ENCODE measurements at regions not wholly inside any gene's neighbourhood (a gene's known extent, or its start where the extent isn't known, plus 50 kb on each side); places are given as distances from the start of the nearest gene placed in this dataset.
"Not testable (repeated sequence)": the region's sequence is repeated elsewhere in the genome, so short reads cannot be mapped to it uniquely, and the experiment has no call there.

GRCh38 chr5:124888622-124889485, 142.4 kb upstream of the ZNF608 start:
- H3K36me3 ChIP-seq (ENCODE audit: control insufficient read depth in 4 of 4, insufficient read depth in 4 of 4, low read length in 4 of 4) = no peaks in the 10 kb centered on the region
- no peak overlapping the region for H3K4me3 ChIP-seq
- peaks cover 0 to 36% (median 15%) of the 10 kb centered on the region in 5 donors for H3K4me1 ChIP-seq (ENCODE audit: control insufficient read depth in 5 of 5, insufficient read depth in 5 of 5, low read length in 5 of 5)
- 43 to 45% methylated on average over 6 of the region's 6 CpGs for WGBS, 2 donors
- H3K27ac ChIP-seq (ENCODE audit: low read depth in 1 of 2, low read length in 1 of 2) = no peak overlapping the region
- H3K9ac ChIP-seq (ENCODE audit: insufficient read depth in 1 of 2, low read length in 2 of 2) = no peak overlapping the region
- H3K27me3 ChIP-seq (ENCODE audit: control insufficient read depth in 3 of 3, insufficient read depth in 3 of 3, low read length in 2 of 3) = no peaks in the 10 kb centered on the region
- TF ChIP-seq CTCF (IDR thresholded peaks at IDR 0.05; ENCODE audit: control extremely low read depth, extremely low read depth) = no peak
- peaks cover 0 to 3% (median 0%) of the 10 kb centered on the region in 4 donors for H3K9me3 ChIP-seq (ENCODE audit: control insufficient read depth in 4 of 4, insufficient read depth in 3 of 4, low read length in 3 of 4)
- DNase-seq (peak in 2 of 3 donors; percentile 30 to 41), ATAC-seq (ENCODE audit: insufficient read depth, low FRiP score) (no peak)

- H3K9me3 ChIP-seq (ENCODE audit: control insufficient read depth in 4 of 4, insufficient read depth in 3 of 4, low read length in 3 of 4) = peaks cover 0 to 3% (median 0%) of the 10 kb centered on the region in 4 donors
- DNase-seq = no peak
- H3K4me3 ChIP-seq = no peak overlapping the region
- H3K27me3 ChIP-seq (ENCODE audit: control insufficient read depth in 3 of 3, insufficient read depth in 3 of 3, low read length in 2 of 3) = no peaks in the 10 kb centered on the region
- 61 to 80% methylated on average over 2 of the region's 2 CpGs for WGBS, 2 donors
- no peak for TF ChIP-seq CTCF (IDR thresholded peaks at IDR 0.05; ENCODE audit: control extremely low read depth, extremely low read depth)
- H3K4me1 ChIP-seq (ENCODE audit: control insufficient read depth in 5 of 5, insufficient read depth in 5 of 5, low read length in 5 of 5) = peaks cover 0 to 35% (median 15%) of the 10 kb centered on the region in 5 donors
- no peak overlapping the region for H3K9ac ChIP-seq (ENCODE audit: insufficient read depth in 1 of 2, low read length in 2 of 2)
- no peak overlapping the region for H3K27ac ChIP-seq (ENCODE audit: low read depth in 1 of 2, low read length in 1 of 2)
- H3K36me3 ChIP-seq (ENCODE audit: control insufficient read depth in 4 of 4, insufficient read depth in 4 of 4, low read length in 4 of 4) = no peaks in the 10 kb centered on the region
- ATAC-seq (ENCODE audit: insufficient read depth, low FRiP score) = no peak
These were observed 143.0 kb upstream of the ZNF608 start for GRCh38 chr5:124889486-124889825.

DNA sequence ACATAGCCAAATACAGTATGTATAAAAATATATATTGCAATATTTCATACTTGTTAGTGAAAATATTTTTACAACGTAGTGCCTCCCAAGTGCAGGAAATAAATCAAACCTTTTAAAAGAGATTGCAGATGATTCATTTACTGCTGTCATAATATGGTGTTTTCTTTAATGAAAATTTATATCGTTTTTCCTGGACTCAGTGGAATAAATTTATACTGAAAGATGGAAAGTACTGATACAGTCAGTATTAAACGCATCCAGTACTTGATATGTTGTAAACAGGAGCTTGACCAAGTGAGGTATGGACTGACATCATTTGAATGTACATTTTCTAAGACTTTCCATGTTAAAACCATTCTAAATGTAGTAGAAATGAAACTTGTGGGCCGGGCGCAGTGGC, 143.4 kb upstream of the ZNF608 start:
- H3K36me3 ChIP-seq (ENCODE audit: control insufficient read depth in 4 of 4, insufficient read depth in 4 of 4, low read length in 4 of 4) = no peaks in the 10 kb centered on the region
- no peak for TF ChIP-seq CTCF (IDR thresholded peaks at IDR 0.05; ENCODE audit: control extremely low read depth, extremely low read depth)
- H3K9ac ChIP-seq (ENCODE audit: insufficient read depth in 1 of 2, low read length in 2 of 2) = no peak overlapping the region
- peaks cover 0 to 3% (median 0%) of the 10 kb centered on the region in 4 donors for H3K9me3 ChIP-seq (ENCODE audit: control insufficient read depth in 4 of 4, insufficient read depth in 3 of 4, low read length in 3 of 4)
- no peaks in the 10 kb centered on the region for H3K27me3 ChIP-seq (ENCODE audit: control insufficient read depth in 3 of 3, insufficient read depth in 3 of 3, low read length in 2 of 3)
- peaks cover 0 to 35% (median 15%) of the 10 kb centered on the region in 5 donors for H3K4me1 ChIP-seq (ENCODE audit: control insufficient read depth in 5 of 5, insufficient read depth in 5 of 5, low read length in 5 of 5)
- DNase-seq (no peak), ATAC-seq (ENCODE audit: insufficient read depth, low FRiP score) (no peak)
- WGBS, 2 donors = 68 to 70% methylated on average over 5 of the region's 5 CpGs
- H3K4me3 ChIP-seq = no peak overlapping the region
- no peak overlapping the region for H3K27ac ChIP-seq (ENCODE audit: low read depth in 1 of 2, low read length in 1 of 2)

DNA sequence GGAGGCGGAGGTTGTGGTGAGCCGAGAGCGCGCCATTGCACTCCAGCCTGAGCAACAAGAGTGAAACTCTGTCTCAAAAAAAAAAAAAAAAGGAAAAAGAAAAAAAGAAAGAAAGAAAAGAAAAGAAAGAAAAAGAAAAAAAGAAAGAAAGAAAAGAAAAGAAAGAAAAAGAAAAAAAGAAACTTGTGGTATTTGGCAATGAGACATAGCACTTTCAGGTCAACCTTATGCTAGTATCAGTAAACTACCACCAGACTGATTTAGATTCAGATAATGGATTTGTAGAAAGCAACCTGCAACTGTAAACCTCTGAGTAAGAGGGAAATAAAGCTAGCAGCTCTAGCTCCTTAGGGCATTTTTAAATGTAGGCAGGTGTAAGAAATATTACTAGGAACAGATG, 144.0 kb upstream of the ZNF608 start:
- ATAC-seq (ENCODE audit: insufficient read depth, low FRiP score) = not testable (repeated sequence)

More for the DNA sequence above, 144.0 kb upstream of the ZNF608 start:
- not testable (repeated sequence) for H3K4me3 ChIP-seq; H3K27ac ChIP-seq (ENCODE audit: low read depth in 1 of 2, low read length in 1 of 2); DNase-seq; H3K36me3 ChIP-seq (ENCODE audit: control insufficient read depth in 4 of 4, insufficient read depth in 4 of 4, low read length in 4 of 4); H3K9me3 ChIP-seq (ENCODE audit: control insufficient read depth in 4 of 4, insufficient read depth in 3 of 4, low read length in 3 of 4); H3K27me3 ChIP-seq (ENCODE audit: control insufficient read depth in 3 of 3, insufficient read depth in 3 of 3, low read length in 2 of 3); H3K9ac ChIP-seq (ENCODE audit: insufficient read depth in 1 of 2, low read length in 2 of 2)
- H3K4me1 ChIP-seq (ENCODE audit: control insufficient read depth in 5 of 5, insufficient read depth in 5 of 5, low read length in 5 of 5) = peaks cover 0 to 39% (median 15%) of the 10 kb centered on the region in 5 donors
- WGBS, 2 donors = 91 to 99% methylated on average over 4 of the region's 4 CpGs

All from lung (tissue), 11 donors.